Liver (tissue), 3 donors: ENCODE measurements at regions not wholly inside any gene's neighbourhood (a gene's known extent, or its start where the extent isn't known, plus 50 kb on each side); places are given as distances from the start of the nearest gene placed in this dataset.

Source experiments
- EGR1 ChIP-seq, 2 donors: IDR thresholded peaks; 2 replicates each; pipeline ENCODE4 v1.6.1; 2016 to 2018; ENCODE audit warnings: antibody characterized with exemption in 2 of 2, low read depth in 2 of 2
- GABPA ChIP-seq, 2 donors: IDR thresholded peaks in 1 of 2; conservative IDR thresholded peaks in 1 of 2; 2 replicates each; pipeline ENCODE4 v1.6.1; 2016; ENCODE audit warnings: antibody characterized with exemption in 2 of 2, mild to moderate bottlenecking in 1 of 2, moderate library complexity in 1 of 2
- JUND ChIP-seq, 2 donors: IDR thresholded peaks; 2 replicates each; pipeline ENCODE4 v1.6.1; 2016; ENCODE audit warnings: antibody characterized with exemption in 2 of 2
- MAX ChIP-seq: IDR thresholded peaks from 2 replicates; pipeline ENCODE4 v1.6.1; 2016; ENCODE audit warnings: antibody characterized with exemption
- NR2F2 ChIP-seq: IDR thresholded peaks from 2 replicates; pipeline ENCODE4 v1.6.1; 2016; ENCODE audit warnings: antibody characterized with exemption
- RAD21 ChIP-seq, 2 donors: IDR thresholded peaks; 2 replicates each; pipeline ENCODE4 v1.6.1; 2016; ENCODE audit warnings: antibody characterized with exemption in 2 of 2, mild to moderate bottlenecking in 2 of 2
- SP1 ChIP-seq: IDR thresholded peaks from 2 replicates; pipeline ENCODE4 v1.6.1; 2018; ENCODE audit warnings: antibody characterized with exemption, mild to moderate bottlenecking
- TAF1 ChIP-seq: conservative IDR thresholded peaks from 2 replicates; pipeline ENCODE4 v1.6.1; 2016; ENCODE audit warnings: antibody characterized with exemption, mild to moderate bottlenecking
- TF ChIP-seq, protein P1 (sequence below): fragments of 150-350 bp; IDR thresholded peaks from 2 replicates; pipeline ENCODE4 v1.5.1; 2017; ENCODE audit warnings: improper control_type of control experiment, low read depth, low read length; ENCODE audit not compliant: missing input control
- TF ChIP-seq, protein P2 (sequence below): IDR thresholded peaks from 2 replicates; pipeline ENCODE4 v1.6.1; 2016; ENCODE audit warnings: antibody characterized with exemption
- TF ChIP-seq, protein P3 (sequence below): IDR thresholded peaks from 2 replicates; pipeline ENCODE4 v1.6.1; 2016; ENCODE audit warnings: antibody characterized with exemption, mild to moderate bottlenecking
- donor health status: healthy.
- donor health status: healthy.

- TF ChIP-seq, protein P1, sequence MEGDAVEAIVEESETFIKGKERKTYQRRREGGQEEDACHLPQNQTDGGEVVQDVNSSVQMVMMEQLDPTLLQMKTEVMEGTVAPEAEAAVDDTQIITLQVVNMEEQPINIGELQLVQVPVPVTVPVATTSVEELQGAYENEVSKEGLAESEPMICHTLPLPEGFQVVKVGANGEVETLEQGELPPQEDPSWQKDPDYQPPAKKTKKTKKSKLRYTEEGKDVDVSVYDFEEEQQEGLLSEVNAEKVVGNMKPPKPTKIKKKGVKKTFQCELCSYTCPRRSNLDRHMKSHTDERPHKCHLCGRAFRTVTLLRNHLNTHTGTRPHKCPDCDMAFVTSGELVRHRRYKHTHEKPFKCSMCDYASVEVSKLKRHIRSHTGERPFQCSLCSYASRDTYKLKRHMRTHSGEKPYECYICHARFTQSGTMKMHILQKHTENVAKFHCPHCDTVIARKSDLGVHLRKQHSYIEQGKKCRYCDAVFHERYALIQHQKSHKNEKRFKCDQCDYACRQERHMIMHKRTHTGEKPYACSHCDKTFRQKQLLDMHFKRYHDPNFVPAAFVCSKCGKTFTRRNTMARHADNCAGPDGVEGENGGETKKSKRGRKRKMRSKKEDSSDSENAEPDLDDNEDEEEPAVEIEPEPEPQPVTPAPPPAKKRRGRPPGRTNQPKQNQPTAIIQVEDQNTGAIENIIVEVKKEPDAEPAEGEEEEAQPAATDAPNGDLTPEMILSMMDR = no peak
- TF ChIP-seq, protein P2, sequence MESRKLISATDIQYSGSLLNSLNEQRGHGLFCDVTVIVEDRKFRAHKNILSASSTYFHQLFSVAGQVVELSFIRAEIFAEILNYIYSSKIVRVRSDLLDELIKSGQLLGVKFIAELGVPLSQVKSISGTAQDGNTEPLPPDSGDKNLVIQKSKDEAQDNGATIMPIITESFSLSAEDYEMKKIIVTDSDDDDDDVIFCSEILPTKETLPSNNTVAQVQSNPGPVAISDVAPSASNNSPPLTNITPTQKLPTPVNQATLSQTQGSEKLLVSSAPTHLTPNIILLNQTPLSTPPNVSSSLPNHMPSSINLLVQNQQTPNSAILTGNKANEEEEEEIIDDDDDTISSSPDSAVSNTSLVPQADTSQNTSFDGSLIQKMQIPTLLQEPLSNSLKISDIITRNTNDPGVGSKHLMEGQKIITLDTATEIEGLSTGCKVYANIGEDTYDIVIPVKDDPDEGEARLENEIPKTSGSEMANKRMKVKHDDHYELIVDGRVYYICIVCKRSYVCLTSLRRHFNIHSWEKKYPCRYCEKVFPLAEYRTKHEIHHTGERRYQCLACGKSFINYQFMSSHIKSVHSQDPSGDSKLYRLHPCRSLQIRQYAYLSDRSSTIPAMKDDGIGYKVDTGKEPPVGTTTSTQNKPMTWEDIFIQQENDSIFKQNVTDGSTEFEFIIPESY = no peak
- TF ChIP-seq NR2F2 (no peak), TAF1 (no peak), MAX (no peak), RAD21 (IDR thresholded peaks at IDR 0.05) (no peak), GABPA (IDR thresholded peaks at IDR 0.05 in 1 of 2, conservative IDR thresholded peaks at IDR 0.05 in 1 of 2) (no peak), EGR1 (IDR thresholded peaks at IDR 0.05; ENCODE audit: low read depth in 2 of 2) (no peak), SP1 (no peak), JUND (IDR thresholded peaks at IDR 0.05) (no peak)
- TF ChIP-seq, protein P3, sequence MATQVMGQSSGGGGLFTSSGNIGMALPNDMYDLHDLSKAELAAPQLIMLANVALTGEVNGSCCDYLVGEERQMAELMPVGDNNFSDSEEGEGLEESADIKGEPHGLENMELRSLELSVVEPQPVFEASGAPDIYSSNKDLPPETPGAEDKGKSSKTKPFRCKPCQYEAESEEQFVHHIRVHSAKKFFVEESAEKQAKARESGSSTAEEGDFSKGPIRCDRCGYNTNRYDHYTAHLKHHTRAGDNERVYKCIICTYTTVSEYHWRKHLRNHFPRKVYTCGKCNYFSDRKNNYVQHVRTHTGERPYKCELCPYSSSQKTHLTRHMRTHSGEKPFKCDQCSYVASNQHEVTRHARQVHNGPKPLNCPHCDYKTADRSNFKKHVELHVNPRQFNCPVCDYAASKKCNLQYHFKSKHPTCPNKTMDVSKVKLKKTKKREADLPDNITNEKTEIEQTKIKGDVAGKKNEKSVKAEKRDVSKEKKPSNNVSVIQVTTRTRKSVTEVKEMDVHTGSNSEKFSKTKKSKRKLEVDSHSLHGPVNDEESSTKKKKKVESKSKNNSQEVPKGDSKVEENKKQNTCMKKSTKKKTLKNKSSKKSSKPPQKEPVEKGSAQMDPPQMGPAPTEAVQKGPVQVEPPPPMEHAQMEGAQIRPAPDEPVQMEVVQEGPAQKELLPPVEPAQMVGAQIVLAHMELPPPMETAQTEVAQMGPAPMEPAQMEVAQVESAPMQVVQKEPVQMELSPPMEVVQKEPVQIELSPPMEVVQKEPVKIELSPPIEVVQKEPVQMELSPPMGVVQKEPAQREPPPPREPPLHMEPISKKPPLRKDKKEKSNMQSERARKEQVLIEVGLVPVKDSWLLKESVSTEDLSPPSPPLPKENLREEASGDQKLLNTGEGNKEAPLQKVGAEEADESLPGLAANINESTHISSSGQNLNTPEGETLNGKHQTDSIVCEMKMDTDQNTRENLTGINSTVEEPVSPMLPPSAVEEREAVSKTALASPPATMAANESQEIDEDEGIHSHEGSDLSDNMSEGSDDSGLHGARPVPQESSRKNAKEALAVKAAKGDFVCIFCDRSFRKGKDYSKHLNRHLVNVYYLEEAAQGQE = no peak
Observed at GRCh38 chr5:34507933-34508332, 148.2 kb upstream of the RAI14 start.
